Pancreas (tissue), 10 donors: ENCODE measurements at regions not wholly inside any gene's neighbourhood (a gene's known extent, or its start where the extent isn't known, plus 50 kb on each side); places are given as distances from the start of the nearest gene placed in this dataset.

Source experiments
- ATAC-seq, 4 donors: fragments of 200-7000 bp; cut with Tn5 transposase; one replicate each; pipeline versions ENCODE4 v1.8.0 to v1.9.1; 2020; ENCODE audit warnings: mild to moderate bottlenecking in 4 of 4, moderate library complexity in 4 of 4
- DNase-seq, 6 donors: peaks; one replicate each; pipeline ENCODE4 v3.0.0-alpha.2; 2020
- FAIRE-seq: peaks from 2 replicates; lab custom pipeline; 2012; peaks lifted over from hg19 to GRCh38; lab: Jason Lieb, UNC
- H3K27ac ChIP-seq, 4 donors: fragments of 200-600 bp; sonication (generic); 1 replicate in 3 of 4; 2 replicates in 1 of 4; pipeline versions ENCODE4 v1.5.0 to v1.8.0; 2020
- H3K27me3 ChIP-seq, 4 donors: fragments of 200-600 bp; one replicate each; pipeline ENCODE4 v1.8.0; 2021
- H3K36me3 ChIP-seq, 3 donors: fragments of 200-600 bp; sonication (generic) in 1 of 3; one replicate each; pipeline versions ENCODE4 v1.5.0 to v1.8.0; 2020 to 2021
- H3K4me1 ChIP-seq, 3 donors: fragments of 200-600 bp; one replicate each; pipeline ENCODE4 v1.8.0; 2021
- H3K4me3 ChIP-seq, 4 donors: fragments of 200-600 bp; sonication (generic) in 2 of 4; one replicate each; pipeline versions ENCODE4 v1.5.0 to v1.8.0; 2020 to 2021
- H3K9me3 ChIP-seq, 4 donors: fragments of 200-600 bp; one replicate each; pipeline ENCODE4 v1.8.0; 2021
- WGBS, 2 donors: extraction: QIAGEN DNeasy Blood & Tissue Kit; methylation state at CpG; one replicate each; pipeline ENCODE4 v1.1.7; 2013; 5-methylcytosine and 5-hydroxymethylcytosine counted together
- intact Hi-C, 3 donors: fragments of 100-400 bp; cut with DNase I; formaldehyde crosslinking; loops; one replicate each; pipeline versions ENCODE4 v1.11.1 to v1.14.2; 2022
- TF ChIP-seq, protein P1 (sequence below), 4 donors: fragments of 200-600 bp; sonication (generic) in 3 of 4; IDR thresholded peaks; one replicate each; pipeline versions ENCODE4 v1.5.0 to v1.8.0; 2021; ENCODE audit warnings: antibody characterized with exemption in 4 of 4
- donor health status: healthy with polysubstance abuse.
- donor health status: DM: no; HTN: no; CAD: no; lungs with moderate emphysema.
- donor health status: DM: no; HTN: no; CAD: no.
- donor health status: control.
- donor health status: control.
- donor health status: Bipolar disorder and iron deficiency.
- donor health status: DM: yes; HTN: yes; CAD: no.
- donor health status: DM: no; HTN: no; CAD: no.
- donor health status: DM: no; HTN: no; CAD: no.
- donor health status: DM: yes; HTN: yes; CAD: no.

DNA sequence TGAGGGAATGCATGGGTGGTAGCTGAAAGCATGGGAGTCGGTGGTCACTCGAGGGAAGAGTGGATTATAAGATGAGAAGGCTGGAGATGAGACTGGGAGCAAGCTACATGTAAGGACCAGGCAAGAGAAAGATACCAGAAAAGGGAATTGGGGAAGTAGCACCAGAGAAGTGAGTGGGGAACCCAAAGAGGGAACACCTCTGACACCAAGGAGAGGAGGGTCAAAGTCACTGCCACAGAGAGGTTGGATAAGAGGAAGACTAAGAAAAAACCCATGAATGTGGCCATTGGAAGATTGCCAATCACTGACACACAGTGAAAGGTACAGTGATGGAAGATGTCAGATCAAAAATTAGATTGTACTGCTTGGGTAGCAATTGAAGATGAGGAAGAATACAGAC is 473.9 kb downstream of the BCL11A start:
- intact Hi-C loops, result no loop called here
- FAIRE-seq (no peak), ATAC-seq (no peak), DNase-seq (no peak)
- no peaks in the 10 kb centered on the region for H3K36me3 ChIP-seq
- 87 to 95% methylated on average over 2 of the region's 2 CpGs for WGBS, 2 donors
- no peak overlapping the region for H3K4me3 ChIP-seq
- H3K27me3 ChIP-seq, result no peaks in the 10 kb centered on the region
- no peaks in the 10 kb centered on the region for H3K4me1 ChIP-seq
- H3K9me3 ChIP-seq, result no peaks in the 10 kb centered on the region
- TF ChIP-seq, protein P1, sequence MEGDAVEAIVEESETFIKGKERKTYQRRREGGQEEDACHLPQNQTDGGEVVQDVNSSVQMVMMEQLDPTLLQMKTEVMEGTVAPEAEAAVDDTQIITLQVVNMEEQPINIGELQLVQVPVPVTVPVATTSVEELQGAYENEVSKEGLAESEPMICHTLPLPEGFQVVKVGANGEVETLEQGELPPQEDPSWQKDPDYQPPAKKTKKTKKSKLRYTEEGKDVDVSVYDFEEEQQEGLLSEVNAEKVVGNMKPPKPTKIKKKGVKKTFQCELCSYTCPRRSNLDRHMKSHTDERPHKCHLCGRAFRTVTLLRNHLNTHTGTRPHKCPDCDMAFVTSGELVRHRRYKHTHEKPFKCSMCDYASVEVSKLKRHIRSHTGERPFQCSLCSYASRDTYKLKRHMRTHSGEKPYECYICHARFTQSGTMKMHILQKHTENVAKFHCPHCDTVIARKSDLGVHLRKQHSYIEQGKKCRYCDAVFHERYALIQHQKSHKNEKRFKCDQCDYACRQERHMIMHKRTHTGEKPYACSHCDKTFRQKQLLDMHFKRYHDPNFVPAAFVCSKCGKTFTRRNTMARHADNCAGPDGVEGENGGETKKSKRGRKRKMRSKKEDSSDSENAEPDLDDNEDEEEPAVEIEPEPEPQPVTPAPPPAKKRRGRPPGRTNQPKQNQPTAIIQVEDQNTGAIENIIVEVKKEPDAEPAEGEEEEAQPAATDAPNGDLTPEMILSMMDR (IDR thresholded peaks at IDR 0.05), result no peak
- no peak overlapping the region for H3K27ac ChIP-seq

DNA sequence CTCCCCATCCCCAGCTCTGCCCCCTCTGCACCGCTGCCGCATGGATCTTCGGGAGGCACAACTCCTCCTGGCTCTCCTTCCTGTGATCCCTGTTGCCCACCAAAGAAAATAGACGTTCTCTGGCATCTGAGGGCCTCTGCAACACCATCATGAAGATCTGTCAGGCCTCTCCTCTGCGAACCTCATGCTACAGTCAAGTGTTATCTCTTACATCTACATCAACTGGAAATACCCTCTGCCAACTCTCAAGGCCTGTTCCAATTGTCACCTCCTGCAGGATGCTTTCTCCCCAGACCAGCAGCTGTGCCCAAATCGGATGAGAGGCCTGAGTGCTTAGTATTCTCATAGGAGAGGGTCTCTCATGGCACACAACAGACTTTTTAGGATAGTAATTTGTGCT is 478.4 kb downstream of the BCL11A start:
- 74 to 87% methylated on average over 6 of the region's 6 CpGs for WGBS, 2 donors
- TF ChIP-seq, protein P1 (IDR thresholded peaks at IDR 0.05), result no peak
- Histone ChIP-seq H3K9me3 (no peaks in the 10 kb centered on the region), H3K4me1 (no peaks in the 10 kb centered on the region), H3K4me3 (no peak overlapping the region), H3K36me3 (no peaks in the 10 kb centered on the region), H3K27me3 (no peaks in the 10 kb centered on the region), H3K27ac (no peak overlapping the region)
- FAIRE-seq (no peak), DNase-seq (no peak), ATAC-seq (no peak)
- intact Hi-C loops, result no loop called here

DNA sequence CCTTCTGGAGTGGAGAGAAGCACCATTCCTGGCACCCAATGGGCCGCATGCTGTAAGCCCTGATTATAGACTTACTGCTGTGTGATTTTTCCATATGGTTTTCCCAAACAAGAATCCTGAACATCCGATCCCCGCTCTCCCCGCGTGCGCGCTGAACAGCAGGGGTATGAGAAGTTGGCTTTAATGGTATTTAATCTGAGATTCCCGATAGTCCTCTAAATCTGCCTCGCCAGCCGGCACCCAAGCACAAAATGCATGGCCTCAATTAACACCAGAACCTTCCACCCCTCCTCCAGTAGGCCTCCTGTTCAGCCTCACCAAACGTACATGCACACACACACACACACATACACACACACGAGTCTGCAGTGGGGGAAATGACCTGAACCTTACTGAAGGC is 480.3 kb downstream of the BCL11A start:
- Histone ChIP-seq H3K4me3 (no peak overlapping the region), H3K4me1 (no peaks in the 10 kb centered on the region), H3K9me3 (no peaks in the 10 kb centered on the region), H3K27ac (no peak overlapping the region), H3K27me3 (no peaks in the 10 kb centered on the region), H3K36me3 (no peaks in the 10 kb centered on the region)
- TF ChIP-seq, protein P1 (IDR thresholded peaks at IDR 0.05), result no peak
- FAIRE-seq, result no peak
- no peak for DNase-seq
- 93 to 96% methylated on average over 12 of the region's 12 CpGs for WGBS, 2 donors
- ATAC-seq, result no peak
- intact Hi-C loops, result no loop called here

DNA sequence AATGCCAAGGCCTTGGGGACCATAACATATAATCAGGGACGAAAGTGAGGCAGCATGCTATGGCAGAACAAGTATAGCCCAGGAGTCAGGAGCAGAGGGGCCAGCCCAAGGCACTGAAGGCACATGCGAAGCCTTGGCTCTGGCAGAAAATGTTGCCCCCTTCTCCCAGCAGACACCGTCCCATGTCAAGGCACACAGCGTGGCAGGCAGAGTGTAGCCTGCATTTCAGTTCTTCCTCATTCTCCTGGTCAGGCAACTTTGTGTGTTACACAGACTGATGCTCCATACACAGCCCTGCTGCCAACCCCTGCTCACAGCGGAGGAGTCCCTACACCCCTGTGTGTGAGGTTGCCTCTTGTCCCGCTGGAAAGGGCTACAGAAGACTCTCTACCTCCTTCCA is 480.8 kb downstream of the BCL11A start:
- TF ChIP-seq, protein P1 (IDR thresholded peaks at IDR 0.05), result no peak
- Histone ChIP-seq H3K36me3 (no peaks in the 10 kb centered on the region), H3K4me3 (no peak overlapping the region), H3K27me3 (no peaks in the 10 kb centered on the region), H3K9me3 (no peaks in the 10 kb centered on the region), H3K27ac (no peak overlapping the region), H3K4me1 (no peaks in the 10 kb centered on the region)
- WGBS, 2 donors, result 78 to 88% methylated on average over 6 of the region's 6 CpGs
- FAIRE-seq, result no peak
- no peak for DNase-seq
- ATAC-seq, result no peak
- intact Hi-C loops, result no loop called here

DNA sequence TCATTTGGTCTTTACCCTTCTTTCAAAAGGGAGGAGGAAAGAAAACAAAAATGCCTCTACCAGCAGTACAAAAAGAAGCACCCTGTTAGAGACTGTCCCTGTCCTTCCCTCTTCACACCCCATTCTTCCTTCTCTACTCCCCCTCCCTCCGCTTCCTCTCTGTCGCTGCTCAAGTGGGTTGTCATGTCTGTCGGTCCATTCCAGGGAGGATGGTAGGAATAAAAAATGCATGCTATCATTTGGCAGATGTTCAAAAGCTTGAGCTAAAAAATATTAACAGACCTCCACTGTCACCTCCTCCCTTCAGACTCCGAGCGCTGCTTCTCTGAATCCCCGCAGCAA is 482.0 kb downstream of the BCL11A start:
- intact Hi-C loops, result no loop called here
- ATAC-seq (no peak), FAIRE-seq (no peak), DNase-seq (no peak)
- no peaks in the 10 kb centered on the region for H3K36me3 ChIP-seq
- H3K27me3 ChIP-seq, result no peaks in the 10 kb centered on the region
- no peak overlapping the region for H3K27ac ChIP-seq
- H3K4me1 ChIP-seq, result no peaks in the 10 kb centered on the region
- H3K4me3 ChIP-seq, result no peak overlapping the region
- 80 to 88% methylated on average over 6 of the region's 6 CpGs for WGBS, 2 donors
- TF ChIP-seq, protein P1 (IDR thresholded peaks at IDR 0.05), result no peak
- no peaks in the 10 kb centered on the region for H3K9me3 ChIP-seq
